ENCODE measurements at regions not wholly inside any gene's neighbourhood (a gene's known extent, or its start where the extent isn't known, plus 50 kb on each side); places are given as distances from the start of the nearest gene placed in this dataset.
A peak's percentile ranks its signal among the peaks of the same experiment; 100 is the strongest.
"Not testable (repeated sequence)": the region's sequence is repeated elsewhere in the genome, so short reads cannot be mapped to it uniquely, and the experiment has no call there.

- H3K4me3 ChIP-seq (ENCODE audit: low read depth, low read length), result no peak overlapping the region
- no peak overlapping the region for H3K27ac ChIP-seq (ENCODE audit: low read depth, low read length)
- H3K4me1 ChIP-seq (ENCODE audit: control insufficient read depth, insufficient read depth, low read length), result no peaks in the 10 kb centered on the region
- H3K9ac ChIP-seq (ENCODE audit: low read length), result no peak overlapping the region
- H3K27me3 ChIP-seq (ENCODE audit: control insufficient read depth, insufficient read depth, low read length), result no peaks in the 10 kb centered on the region
- no peaks in the 10 kb centered on the region for H3K9me3 ChIP-seq (ENCODE audit: control insufficient read depth, insufficient read depth, low read depth, low read length)
- H3K36me3 ChIP-seq (ENCODE audit: control insufficient read depth, insufficient read depth, low read length), result no peaks in the 10 kb centered on the region
Observed at GRCh38 chr5:12901696-12902095, 997.5 kb upstream of the CTNND2 start.

- no peaks in the 10 kb centered on the region for H3K9me3 ChIP-seq (ENCODE audit: control insufficient read depth, insufficient read depth, low read depth, low read length)
- no peak overlapping the region for H3K9ac ChIP-seq (ENCODE audit: low read length)
- H3K4me1 ChIP-seq (ENCODE audit: control insufficient read depth, insufficient read depth, low read length), result no peaks in the 10 kb centered on the region
- H3K36me3 ChIP-seq (ENCODE audit: control insufficient read depth, insufficient read depth, low read length), result no peaks in the 10 kb centered on the region
- no peak overlapping the region for H3K4me3 ChIP-seq (ENCODE audit: low read depth, low read length)
- H3K27me3 ChIP-seq (ENCODE audit: control insufficient read depth, insufficient read depth, low read length), result no peaks in the 10 kb centered on the region
- no peak overlapping the region for H3K27ac ChIP-seq (ENCODE audit: low read depth, low read length)
Observed at GRCh38 chr5:12896086-12896485, 991.8 kb upstream of the CTNND2 start.

GRCh38 chr5:12885018-12885417 is 980.8 kb upstream of the CTNND2 start:
- H3K9ac ChIP-seq (ENCODE audit: low read length), result no peak overlapping the region
- H3K4me1 ChIP-seq (ENCODE audit: control insufficient read depth, insufficient read depth, low read length), result no peaks in the 10 kb centered on the region
- H3K27ac ChIP-seq (ENCODE audit: low read depth, low read length), result no peak overlapping the region
- H3K36me3 ChIP-seq (ENCODE audit: control insufficient read depth, insufficient read depth, low read length), result no peaks in the 10 kb centered on the region
- H3K27me3 ChIP-seq (ENCODE audit: control insufficient read depth, insufficient read depth, low read length), result no peaks in the 10 kb centered on the region
- no peak overlapping the region for H3K4me3 ChIP-seq (ENCODE audit: low read depth, low read length)
- no peaks in the 10 kb centered on the region for H3K9me3 ChIP-seq (ENCODE audit: control insufficient read depth, insufficient read depth, low read depth, low read length)

- Histone ChIP-seq H3K4me1 (ENCODE audit: control insufficient read depth, insufficient read depth, low read length) (no peaks in the 10 kb centered on the region), H3K27me3 (ENCODE audit: control insufficient read depth, insufficient read depth, low read length) (no peaks in the 10 kb centered on the region), H3K36me3 (ENCODE audit: control insufficient read depth, insufficient read depth, low read length) (no peaks in the 10 kb centered on the region), H3K9ac (ENCODE audit: low read length) (no peak overlapping the region), H3K27ac (ENCODE audit: low read depth, low read length) (no peak overlapping the region), H3K9me3 (ENCODE audit: control insufficient read depth, insufficient read depth, low read depth, low read length) (no peaks in the 10 kb centered on the region), H3K4me3 (ENCODE audit: low read depth, low read length) (no peak overlapping the region)
Observed at GRCh38 chr5:12883395-12883794, 979.1 kb upstream of the CTNND2 start.

DNA sequence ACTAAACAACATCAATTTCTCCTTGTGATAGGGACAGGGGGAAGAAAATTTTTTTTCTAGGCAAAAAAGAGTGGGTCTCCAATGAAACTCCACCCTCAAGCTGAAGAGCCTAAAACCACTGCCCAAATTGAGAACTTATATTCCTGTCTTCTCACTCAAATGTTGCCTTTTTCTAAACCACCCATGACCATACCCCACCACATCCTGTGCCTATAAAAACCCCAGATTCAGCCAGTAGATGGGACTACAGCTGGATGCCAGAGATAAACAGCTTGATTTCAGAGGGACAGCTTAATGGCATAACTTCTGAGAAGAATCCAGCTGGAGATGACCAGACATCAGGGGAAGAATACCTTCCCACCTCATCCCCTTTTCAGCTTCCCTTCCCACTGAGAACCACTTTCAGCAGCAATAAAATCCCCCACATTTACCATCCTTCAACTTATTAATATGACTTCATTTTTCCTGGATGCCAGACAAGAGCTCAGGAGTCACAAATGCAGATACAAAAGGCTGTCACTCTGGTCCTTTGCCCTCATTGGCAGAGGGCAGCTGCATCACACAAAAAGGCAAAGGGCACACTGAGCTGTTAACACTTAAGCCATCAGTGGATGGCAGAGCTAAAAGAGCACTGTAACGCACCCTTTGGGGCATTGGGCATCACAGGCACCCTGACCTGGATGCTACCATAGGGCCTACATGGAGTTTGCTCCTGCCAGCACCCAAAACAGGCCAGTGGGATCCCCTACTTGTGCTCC is 972.5 kb upstream of the CTNND2 start:
- H3K9me3 ChIP-seq (ENCODE audit: control insufficient read depth, insufficient read depth, low read depth, low read length), result peaks cover 4% of the 10 kb centered on the region; the same call in 1 of the 2 replicates
- no peak overlapping the region for H3K9ac ChIP-seq (ENCODE audit: low read length)
- H3K27me3 ChIP-seq (ENCODE audit: control insufficient read depth, insufficient read depth, low read length), result no peaks in the 10 kb centered on the region
- no peaks in the 10 kb centered on the region for H3K36me3 ChIP-seq (ENCODE audit: control insufficient read depth, insufficient read depth, low read length)
- no peak overlapping the region for H3K4me3 ChIP-seq (ENCODE audit: low read depth, low read length)
- no peak overlapping the region for H3K27ac ChIP-seq (ENCODE audit: low read depth, low read length)
- H3K4me1 ChIP-seq (ENCODE audit: control insufficient read depth, insufficient read depth, low read length), result no peaks in the 10 kb centered on the region

- H3K4me3 ChIP-seq (ENCODE audit: low read depth, low read length), result no peak overlapping the region
- H3K36me3 ChIP-seq (ENCODE audit: control insufficient read depth, insufficient read depth, low read length), result no peaks in the 10 kb centered on the region
- H3K9ac ChIP-seq (ENCODE audit: low read length), result no peak overlapping the region
- H3K27ac ChIP-seq (ENCODE audit: low read depth, low read length), result no peak overlapping the region
- no peaks in the 10 kb centered on the region for H3K27me3 ChIP-seq (ENCODE audit: control insufficient read depth, insufficient read depth, low read length)
- H3K4me1 ChIP-seq (ENCODE audit: control insufficient read depth, insufficient read depth, low read length), result peaks cover 2% of the 10 kb centered on the region; the same call in 1 of the 2 replicates
- peaks cover 4% of the 10 kb centered on the region; the same call in 1 of the 2 replicates for H3K9me3 ChIP-seq (ENCODE audit: control insufficient read depth, insufficient read depth, low read depth, low read length)
Observed at GRCh38 chr5:12870872-12871539, 966.8 kb upstream of the CTNND2 start.

- Histone ChIP-seq H3K9ac (ENCODE audit: low read length) (no peak overlapping the region), H3K9me3 (ENCODE audit: control insufficient read depth, insufficient read depth, low read depth, low read length) (no peaks in the 10 kb centered on the region), H3K27me3 (ENCODE audit: control insufficient read depth, insufficient read depth, low read length) (no peaks in the 10 kb centered on the region), H3K27ac (ENCODE audit: low read depth, low read length) (peak overlapping the region; percentile 40; the same call in 1 of the 2 replicates), H3K4me1 (ENCODE audit: control insufficient read depth, insufficient read depth, low read length) (peaks cover 17% of the 10 kb centered on the region; the same call in 1 of the 2 replicates), H3K4me3 (ENCODE audit: low read depth, low read length) (no peak overlapping the region), H3K36me3 (ENCODE audit: control insufficient read depth, insufficient read depth, low read length) (no peaks in the 10 kb centered on the region)
Observed at GRCh38 chr5:12865529-12865928, 961.3 kb upstream of the CTNND2 start.

DNA sequence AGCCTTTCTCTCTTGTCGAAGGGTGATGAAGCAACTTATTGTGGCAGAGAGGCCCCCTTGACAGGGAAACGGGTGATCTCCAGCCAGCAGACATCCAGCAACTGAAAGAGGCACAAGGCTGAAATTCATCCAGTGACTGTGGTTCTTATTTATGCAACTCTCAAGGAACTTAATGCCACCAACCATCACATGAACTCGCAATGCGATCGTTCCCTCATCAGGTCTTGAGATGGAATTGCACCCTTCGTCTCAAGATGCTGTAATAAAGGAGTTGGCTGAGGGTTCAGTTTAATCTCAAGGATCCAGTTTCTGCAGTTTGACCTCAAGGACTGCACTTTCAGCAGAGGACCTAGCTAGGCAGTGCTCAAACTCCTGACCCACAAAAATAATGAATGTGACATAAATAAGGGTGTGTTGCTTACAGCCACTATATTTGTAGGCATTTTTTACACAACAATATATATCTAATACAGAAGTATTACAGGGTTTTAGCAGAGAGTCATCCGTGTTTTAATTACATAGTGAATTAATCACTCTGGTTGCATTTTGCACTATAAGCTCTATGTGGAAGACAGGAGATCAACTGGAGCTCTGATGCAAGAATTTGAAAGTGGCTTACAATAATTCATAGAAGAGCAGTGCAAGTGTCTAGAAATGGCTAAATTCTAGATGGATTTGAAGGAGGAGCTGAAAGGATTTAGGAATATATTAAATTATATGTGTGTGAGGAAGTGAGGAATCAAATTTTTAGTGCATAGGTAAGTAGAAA is 957.8 kb upstream of the CTNND2 start:
- Histone ChIP-seq H3K4me1 (ENCODE audit: control insufficient read depth, insufficient read depth, low read length) (peaks cover 17% of the 10 kb centered on the region; the same call in 1 of the 2 replicates), H3K27ac (ENCODE audit: low read depth, low read length) (no peak overlapping the region), H3K9ac (ENCODE audit: low read length) (no peak overlapping the region), H3K4me3 (ENCODE audit: low read depth, low read length) (no peak overlapping the region), H3K36me3 (ENCODE audit: control insufficient read depth, insufficient read depth, low read length) (no peaks in the 10 kb centered on the region; the same call in 1 of the 2 replicates), H3K9me3 (ENCODE audit: control insufficient read depth, insufficient read depth, low read depth, low read length) (peaks cover 10% of the 10 kb centered on the region), H3K27me3 (ENCODE audit: control insufficient read depth, insufficient read depth, low read length) (no peaks in the 10 kb centered on the region)

GRCh38 chr5:12856105-12856504 is 951.9 kb upstream of the CTNND2 start:
- not testable (repeated sequence) for H3K4me3 ChIP-seq (ENCODE audit: low read depth, low read length); H3K27ac ChIP-seq (ENCODE audit: low read depth, low read length); H3K9ac ChIP-seq (ENCODE audit: low read length); H3K27me3 ChIP-seq (ENCODE audit: control insufficient read depth, insufficient read depth, low read length); H3K36me3 ChIP-seq (ENCODE audit: control insufficient read depth, insufficient read depth, low read length)
- Histone ChIP-seq H3K4me1 (ENCODE audit: control insufficient read depth, insufficient read depth, low read length) (0 out of 2 replicates have a peak, but pooled peaks cover 12% of the 10 kb centered on the region), H3K9me3 (ENCODE audit: control insufficient read depth, insufficient read depth, low read depth, low read length) (peaks cover 10% of the 10 kb centered on the region)

DNA sequence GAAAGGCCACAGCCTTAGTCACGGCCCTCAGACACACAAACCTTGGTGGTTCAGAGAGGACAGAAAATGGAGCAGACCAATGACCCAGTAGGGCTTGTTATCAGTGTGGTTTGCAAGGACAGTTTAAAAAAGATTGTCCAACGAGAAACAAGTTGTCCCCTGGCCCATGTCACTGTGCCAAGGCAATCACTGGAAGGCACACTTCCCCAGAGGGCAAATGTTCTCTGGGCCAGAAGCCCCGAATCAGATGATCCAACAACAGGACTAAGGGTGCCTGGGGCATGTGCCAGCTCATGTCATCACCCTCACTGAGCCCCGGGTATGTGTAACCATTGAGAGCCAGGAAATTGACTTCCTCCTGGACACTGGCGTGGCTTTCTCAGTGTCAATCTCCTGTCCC is 950.1 kb upstream of the CTNND2 start:
- Histone ChIP-seq H3K4me1 (ENCODE audit: control insufficient read depth, insufficient read depth, low read length) (0 out of 2 replicates have a peak, but pooled peaks cover 12% of the 10 kb centered on the region), H3K9ac (ENCODE audit: low read length) (no peak overlapping the region), H3K4me3 (ENCODE audit: low read depth, low read length) (no peak overlapping the region), H3K36me3 (ENCODE audit: control insufficient read depth, insufficient read depth, low read length) (no peaks in the 10 kb centered on the region; the same call in 1 of the 2 replicates), H3K9me3 (ENCODE audit: control insufficient read depth, insufficient read depth, low read depth, low read length) (peaks cover 7% of the 10 kb centered on the region), H3K27me3 (ENCODE audit: control insufficient read depth, insufficient read depth, low read length) (no peaks in the 10 kb centered on the region), H3K27ac (ENCODE audit: low read depth, low read length) (no peak overlapping the region)

DNA sequence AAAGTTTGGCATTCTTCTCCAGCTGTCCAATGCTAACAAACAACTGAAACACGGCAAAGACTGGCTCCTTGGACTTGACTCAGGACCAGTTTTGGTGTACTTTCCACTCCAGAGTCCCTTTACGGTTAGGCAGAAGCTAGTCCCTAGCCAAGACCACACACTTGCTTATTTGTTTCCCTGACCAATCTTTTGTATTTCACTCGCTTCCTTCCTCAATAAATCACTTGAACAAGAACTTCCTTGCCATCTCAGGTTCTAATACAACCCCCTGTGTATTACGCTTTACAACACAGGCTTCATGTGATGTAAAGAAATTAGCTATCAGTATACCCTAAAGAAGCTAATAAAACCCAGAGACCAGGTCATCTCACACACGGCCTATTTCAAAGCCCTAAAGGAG is 947.5 kb upstream of the CTNND2 start:
- Histone ChIP-seq H3K4me1 (ENCODE audit: control insufficient read depth, insufficient read depth, low read length) (0 out of 2 replicates have a peak, but pooled peaks cover 11% of the 10 kb centered on the region), H3K27ac (ENCODE audit: low read depth, low read length) (no peak overlapping the region), H3K4me3 (ENCODE audit: low read depth, low read length) (no peak overlapping the region), H3K36me3 (ENCODE audit: control insufficient read depth, insufficient read depth, low read length) (no peaks in the 10 kb centered on the region), H3K27me3 (ENCODE audit: control insufficient read depth, insufficient read depth, low read length) (no peaks in the 10 kb centered on the region), H3K9ac (ENCODE audit: low read length) (no peak overlapping the region), H3K9me3 (ENCODE audit: control insufficient read depth, insufficient read depth, low read depth, low read length) (no peaks in the 10 kb centered on the region)

Measured in HUES6 (cell line).